ENCODE measurements at regions not wholly inside any gene's neighbourhood (a gene's known extent, or its start where the extent isn't known, plus 50 kb on each side); places are given as distances from the start of the nearest gene placed in this dataset.

DNA sequence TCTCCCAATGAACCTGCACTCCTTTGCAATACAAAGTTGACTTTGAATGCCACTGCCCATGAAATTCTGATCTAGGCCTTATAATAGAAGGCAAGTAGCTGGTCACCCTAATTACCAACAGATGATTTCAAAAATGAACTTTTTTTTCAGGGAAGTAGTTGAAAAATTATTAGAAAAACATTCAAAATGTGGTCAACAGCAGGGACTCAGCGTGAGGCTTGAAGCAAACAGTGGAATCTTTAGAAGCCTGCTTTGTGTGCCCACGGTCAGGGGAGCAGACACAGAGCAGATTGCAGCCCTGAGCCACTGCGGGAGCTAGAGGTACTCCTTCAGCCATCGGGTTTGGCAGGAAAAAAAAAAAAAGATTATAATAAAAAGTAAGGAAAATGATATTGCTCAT is 87.1 kb upstream of the HEY2 start:
- no peak for DNase-seq

DNA sequence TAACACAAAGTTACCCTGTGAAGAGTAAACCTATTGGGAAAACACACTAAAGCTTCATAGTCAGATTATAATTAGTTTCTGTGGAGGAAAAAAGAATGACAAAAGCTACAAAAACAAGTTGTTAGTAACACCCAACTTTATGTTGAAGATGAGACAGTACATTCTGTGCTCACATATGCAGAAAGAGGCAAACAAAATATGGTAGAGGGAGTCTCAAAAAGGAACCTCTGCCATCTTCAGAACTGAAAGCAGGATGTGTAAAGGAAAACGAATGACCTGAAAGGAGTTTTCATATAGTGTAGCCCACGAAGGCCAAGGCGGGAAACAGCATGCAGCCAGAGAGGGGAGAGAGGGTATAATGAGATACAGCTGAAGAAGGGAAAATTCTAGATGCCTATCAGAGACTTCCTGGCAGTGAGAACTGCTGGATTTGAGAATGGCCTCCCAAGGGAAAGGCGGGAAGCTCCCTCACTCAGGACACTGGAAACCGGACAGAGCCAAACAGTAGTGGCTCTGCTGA is 84.1 kb upstream of the HEY2 start:
- DNase-seq, result no peak

- DNase-seq, result no peak
Observed at GRCh38 chr6:125667326-125667725, 82.1 kb upstream of the HEY2 start.

DNA sequence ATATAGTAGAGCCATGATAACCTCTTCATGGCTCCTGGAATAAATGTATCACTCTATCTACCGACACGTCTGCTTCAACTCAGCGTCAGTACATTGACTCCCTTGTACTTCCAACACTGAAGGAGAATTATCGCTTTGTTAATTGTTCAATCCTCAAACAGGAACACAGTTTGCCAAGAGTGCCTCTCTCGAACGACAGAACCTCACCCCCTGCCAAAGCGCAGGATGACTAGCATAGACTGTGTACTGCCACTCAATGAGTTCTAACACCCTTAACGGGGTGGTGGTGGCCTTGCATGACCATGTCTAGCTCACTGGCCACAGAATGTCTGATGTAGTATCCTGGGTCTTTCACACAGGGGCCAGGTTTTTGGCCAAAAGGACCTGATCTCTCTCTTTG is 81.4 kb upstream of the HEY2 start:
- no peak for DNase-seq

GRCh38 chr6:125670568-125670967 is 78.9 kb upstream of the HEY2 start:
- DNase-seq, result no peak

DNA sequence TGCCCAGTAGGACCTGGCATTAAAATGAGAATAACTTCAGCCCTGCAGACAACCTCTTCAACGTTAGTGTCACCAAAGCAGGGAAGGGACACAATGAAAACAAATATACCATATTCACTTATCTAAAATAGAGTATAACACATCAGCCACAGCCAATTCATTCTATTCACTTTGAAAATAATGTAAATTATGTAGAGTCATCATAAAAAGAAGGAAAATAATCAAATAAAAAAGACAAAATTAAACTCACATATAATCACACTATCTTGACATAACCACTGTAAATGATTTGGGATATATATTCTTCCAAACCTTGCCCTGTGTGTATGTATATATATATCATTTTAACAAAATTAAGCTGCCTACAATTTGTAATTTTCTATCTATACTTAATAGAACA is 78.1 kb upstream of the HEY2 start:
- no peak for DNase-seq

GRCh38 chr6:125674230-125674629 is 75.2 kb upstream of the HEY2 start:
- DNase-seq, result no peak

- no peak for DNase-seq
Observed at GRCh38 chr6:125678601-125679000, 70.8 kb upstream of the HEY2 start.

- no peak for DNase-seq
Observed at GRCh38 chr6:125679128-125679527, 70.3 kb upstream of the HEY2 start.

GRCh38 chr6:125679651-125680050 is 69.8 kb upstream of the HEY2 start:
- no peak for DNase-seq

GRCh38 chr6:125682939-125683338 is 66.5 kb upstream of the HEY2 start:
- no peak for DNase-seq

DNA sequence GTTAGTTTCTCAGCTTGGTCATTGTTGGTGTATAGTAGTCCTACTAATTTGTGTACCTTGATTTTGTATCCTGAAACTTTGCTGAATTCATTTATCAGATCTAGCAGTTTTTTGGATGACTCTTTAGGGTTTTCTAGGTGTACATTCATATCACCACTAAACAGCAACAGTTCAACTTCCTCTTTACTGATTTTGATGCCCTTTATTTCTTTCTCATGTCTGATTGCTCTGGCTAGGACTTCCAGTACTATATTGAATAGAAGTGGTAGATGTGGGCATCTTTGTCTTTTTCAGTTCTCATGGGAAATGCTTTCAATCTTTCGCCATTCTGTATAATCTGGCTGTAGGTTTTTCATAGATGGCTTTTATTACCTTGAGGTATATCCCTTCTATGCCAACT is 61.3 kb upstream of the HEY2 start:
- no peak for DNase-seq

- DNase-seq, result no peak
Observed at GRCh38 chr6:125693480-125693879, 56.0 kb upstream of the HEY2 start.

GRCh38 chr6:125699591-125699990 is 49.8 kb upstream of the HEY2 start:
- DNase-seq, result no peak
